Liver (tissue), 8 donors: ENCODE measurements at regions not wholly inside any gene's neighbourhood (a gene's known extent, or its start where the extent isn't known, plus 50 kb on each side); places are given as distances from the start of the nearest gene placed in this dataset.

ENCODE experiments used
- DNase-seq: peaks from one replicate; pipeline ENCODE4 v3.0.0-alpha.2; 2017; ENCODE audit warnings: low spot score
- H3K27ac ChIP-seq, 2 donors: one replicate each; pipeline ENCODE4 v1.7.0; 2013; ENCODE audit warnings: inconsistent platforms in 2 of 2, low read length in 2 of 2, control low read depth in 1 of 2, low read depth in 1 of 2, mild to moderate bottlenecking in 1 of 2
- H3K27me3 ChIP-seq, 4 donors: one replicate each; pipeline versions ENCODE4 v1.6.1 to v1.7.0; 2013; ENCODE audit warnings: low read length in 3 of 4, inconsistent platforms in 1 of 4, mild to moderate bottlenecking in 1 of 4, moderate library complexity in 1 of 4; ENCODE audit not compliant: control insufficient read depth in 4 of 4, insufficient read depth in 4 of 4
- H3K36me3 ChIP-seq, 4 donors: one replicate each; pipeline versions ENCODE4 v1.6.1 to v1.7.0; 2013; ENCODE audit warnings: low read length in 3 of 4, mild to moderate bottlenecking in 3 of 4, low read depth in 1 of 4, moderate library complexity in 1 of 4; ENCODE audit not compliant: control insufficient read depth in 4 of 4, insufficient read depth in 3 of 4
- H3K4me1 ChIP-seq, 4 donors: one replicate each; pipeline versions ENCODE4 v1.6.1 to v1.7.0; 2013; ENCODE audit warnings: low read length in 3 of 4, mild to moderate bottlenecking in 3 of 4, moderate library complexity in 1 of 4; ENCODE audit not compliant: control insufficient read depth in 4 of 4, insufficient read depth in 4 of 4
- H3K4me3 ChIP-seq, 3 donors: one replicate each; pipeline versions ENCODE4 v1.6.1 to v1.7.0; 2013; ENCODE audit warnings: low read length in 3 of 3, control low read depth in 1 of 3, low read depth in 1 of 3, mild to moderate bottlenecking in 1 of 3
- H3K9ac ChIP-seq, 2 donors: one replicate each; pipeline ENCODE4 v1.7.0; 2013; ENCODE audit warnings: low read length in 2 of 2, mild to moderate bottlenecking in 2 of 2, moderate library complexity in 2 of 2, control low read depth in 1 of 2, low read depth in 1 of 2
- H3K9me3 ChIP-seq, 4 donors: one replicate each; pipeline versions ENCODE4 v1.6.1 to v1.7.0; 2013; ENCODE audit warnings: low read length in 3 of 4; ENCODE audit not compliant: control insufficient read depth in 4 of 4
- EGR1 ChIP-seq, 2 donors: IDR thresholded peaks; 2 replicates each; pipeline ENCODE4 v1.6.1; 2016 to 2018; ENCODE audit warnings: antibody characterized with exemption in 2 of 2, low read depth in 2 of 2
- FOXA1 ChIP-seq: IDR thresholded peaks from 2 replicates; pipeline ENCODE4 v1.6.1; 2016; ENCODE audit warnings: antibody characterized with exemption
- FOXA2 ChIP-seq: IDR thresholded peaks from 2 replicates; pipeline ENCODE4 v1.6.1; 2016; ENCODE audit warnings: antibody characterized with exemption
- GABPA ChIP-seq, 2 donors: IDR thresholded peaks in 1 of 2; conservative IDR thresholded peaks in 1 of 2; 2 replicates each; pipeline ENCODE4 v1.6.1; 2016; ENCODE audit warnings: antibody characterized with exemption in 2 of 2, mild to moderate bottlenecking in 1 of 2, moderate library complexity in 1 of 2
- HNF4A ChIP-seq, 2 donors: conservative IDR thresholded peaks; 2 replicates each; pipeline ENCODE4 v1.6.1; 2016; ENCODE audit warnings: antibody characterized with exemption in 2 of 2, mild to moderate bottlenecking in 2 of 2
- HNF4G ChIP-seq: IDR thresholded peaks from 2 replicates; pipeline ENCODE4 v1.6.1; 2016; ENCODE audit warnings: antibody characterized with exemption
- NR2F2 ChIP-seq: IDR thresholded peaks from 2 replicates; pipeline ENCODE4 v1.6.1; 2016; ENCODE audit warnings: antibody characterized with exemption
- RAD21 ChIP-seq, 2 donors: IDR thresholded peaks; 2 replicates each; pipeline ENCODE4 v1.6.1; 2016; ENCODE audit warnings: antibody characterized with exemption in 2 of 2, mild to moderate bottlenecking in 2 of 2
- RXRA ChIP-seq, 2 donors: IDR thresholded peaks; 2 replicates each; pipeline ENCODE4 v1.6.1; 2017 to 2018; ENCODE audit warnings: antibody characterized with exemption in 2 of 2, mild to moderate bottlenecking in 1 of 2
- SP1 ChIP-seq: IDR thresholded peaks from 2 replicates; pipeline ENCODE4 v1.6.1; 2018; ENCODE audit warnings: antibody characterized with exemption, mild to moderate bottlenecking
- TAF1 ChIP-seq: conservative IDR thresholded peaks from 2 replicates; pipeline ENCODE4 v1.6.1; 2016; ENCODE audit warnings: antibody characterized with exemption, mild to moderate bottlenecking
- YY1 ChIP-seq: IDR thresholded peaks from 2 replicates; pipeline ENCODE4 v1.6.1; 2016; ENCODE audit warnings: antibody characterized with exemption, mild to moderate bottlenecking
- WGBS: extraction: QIAGEN DNeasy Blood & Tissue Kit; methylation state at CpG from one replicate; pipeline ENCODE4 v1.1.7; 2013; 5-methylcytosine and 5-hydroxymethylcytosine counted together
- TF ChIP-seq, protein P1 (sequence below): IDR thresholded peaks from 2 replicates; pipeline ENCODE4 v1.6.1; 2016; ENCODE audit warnings: antibody characterized with exemption, mild to moderate bottlenecking
- TF ChIP-seq, protein P2 (sequence below): IDR thresholded peaks from 2 replicates; pipeline ENCODE4 v1.6.1; 2016; ENCODE audit warnings: antibody characterized with exemption
- TF ChIP-seq, protein P3 (sequence below): fragments of 150-350 bp; IDR thresholded peaks from 2 replicates; pipeline ENCODE4 v1.5.1; 2017; ENCODE audit warnings: improper control_type of control experiment, low read depth, low read length; ENCODE audit not compliant: missing input control
- TF ChIP-seq, protein P4 (sequence below): IDR thresholded peaks from 2 replicates; pipeline ENCODE4 v1.6.1; 2016; ENCODE audit warnings: antibody characterized with exemption
- donor health status: healthy.
- donor health status: healthy.
- donor health status: healthy.
- donor health status: healthy.
- donor health status: healthy.

DNA sequence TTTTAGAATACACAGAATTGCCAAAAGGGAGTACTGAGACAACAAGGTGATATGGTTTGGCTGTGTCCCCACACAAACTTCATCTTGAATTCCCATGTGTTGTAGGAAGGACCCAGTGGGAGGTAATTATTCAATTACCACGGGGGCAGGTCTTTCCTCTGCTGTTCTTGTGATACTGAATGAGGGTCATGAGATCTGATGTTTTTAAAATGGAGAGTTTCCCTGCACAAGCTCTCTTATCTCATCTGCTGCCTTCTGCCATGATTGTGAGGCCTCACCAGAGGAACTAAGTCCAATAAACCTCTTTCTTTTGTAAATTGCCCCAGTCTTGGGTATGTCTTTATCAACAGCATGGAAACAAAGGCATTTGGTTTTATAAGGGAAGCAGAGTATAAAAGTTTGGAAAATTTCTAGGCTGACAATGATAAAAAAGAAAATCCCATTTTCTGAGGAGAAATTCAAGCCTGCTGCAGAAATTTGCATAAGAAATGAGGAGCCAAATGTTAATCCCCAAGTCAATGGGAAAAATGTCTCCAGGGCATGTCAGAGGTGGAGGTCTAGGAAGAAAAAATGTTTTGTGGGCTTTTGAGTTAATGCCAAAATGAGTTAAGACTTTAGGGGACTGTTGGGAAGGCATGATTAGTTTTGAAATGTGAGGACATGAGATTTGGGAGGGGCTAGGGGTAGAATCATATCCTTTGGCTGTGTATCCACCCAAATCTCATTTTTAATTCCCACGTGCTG is 130.5 kb upstream of the THRB start (continued):
- TF ChIP-seq, protein P1, sequence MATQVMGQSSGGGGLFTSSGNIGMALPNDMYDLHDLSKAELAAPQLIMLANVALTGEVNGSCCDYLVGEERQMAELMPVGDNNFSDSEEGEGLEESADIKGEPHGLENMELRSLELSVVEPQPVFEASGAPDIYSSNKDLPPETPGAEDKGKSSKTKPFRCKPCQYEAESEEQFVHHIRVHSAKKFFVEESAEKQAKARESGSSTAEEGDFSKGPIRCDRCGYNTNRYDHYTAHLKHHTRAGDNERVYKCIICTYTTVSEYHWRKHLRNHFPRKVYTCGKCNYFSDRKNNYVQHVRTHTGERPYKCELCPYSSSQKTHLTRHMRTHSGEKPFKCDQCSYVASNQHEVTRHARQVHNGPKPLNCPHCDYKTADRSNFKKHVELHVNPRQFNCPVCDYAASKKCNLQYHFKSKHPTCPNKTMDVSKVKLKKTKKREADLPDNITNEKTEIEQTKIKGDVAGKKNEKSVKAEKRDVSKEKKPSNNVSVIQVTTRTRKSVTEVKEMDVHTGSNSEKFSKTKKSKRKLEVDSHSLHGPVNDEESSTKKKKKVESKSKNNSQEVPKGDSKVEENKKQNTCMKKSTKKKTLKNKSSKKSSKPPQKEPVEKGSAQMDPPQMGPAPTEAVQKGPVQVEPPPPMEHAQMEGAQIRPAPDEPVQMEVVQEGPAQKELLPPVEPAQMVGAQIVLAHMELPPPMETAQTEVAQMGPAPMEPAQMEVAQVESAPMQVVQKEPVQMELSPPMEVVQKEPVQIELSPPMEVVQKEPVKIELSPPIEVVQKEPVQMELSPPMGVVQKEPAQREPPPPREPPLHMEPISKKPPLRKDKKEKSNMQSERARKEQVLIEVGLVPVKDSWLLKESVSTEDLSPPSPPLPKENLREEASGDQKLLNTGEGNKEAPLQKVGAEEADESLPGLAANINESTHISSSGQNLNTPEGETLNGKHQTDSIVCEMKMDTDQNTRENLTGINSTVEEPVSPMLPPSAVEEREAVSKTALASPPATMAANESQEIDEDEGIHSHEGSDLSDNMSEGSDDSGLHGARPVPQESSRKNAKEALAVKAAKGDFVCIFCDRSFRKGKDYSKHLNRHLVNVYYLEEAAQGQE = no peak
- TF ChIP-seq FOXA2 (no peak), RXRA (IDR thresholded peaks at IDR 0.05) (no peak), NR2F2 (no peak), GABPA (IDR thresholded peaks at IDR 0.05 in 1 of 2, conservative IDR thresholded peaks at IDR 0.05 in 1 of 2) (no peak)
- TF ChIP-seq, protein P2, sequence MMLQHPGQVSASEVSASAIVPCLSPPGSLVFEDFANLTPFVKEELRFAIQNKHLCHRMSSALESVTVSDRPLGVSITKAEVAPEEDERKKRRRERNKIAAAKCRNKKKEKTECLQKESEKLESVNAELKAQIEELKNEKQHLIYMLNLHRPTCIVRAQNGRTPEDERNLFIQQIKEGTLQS = no peak

DNA sequence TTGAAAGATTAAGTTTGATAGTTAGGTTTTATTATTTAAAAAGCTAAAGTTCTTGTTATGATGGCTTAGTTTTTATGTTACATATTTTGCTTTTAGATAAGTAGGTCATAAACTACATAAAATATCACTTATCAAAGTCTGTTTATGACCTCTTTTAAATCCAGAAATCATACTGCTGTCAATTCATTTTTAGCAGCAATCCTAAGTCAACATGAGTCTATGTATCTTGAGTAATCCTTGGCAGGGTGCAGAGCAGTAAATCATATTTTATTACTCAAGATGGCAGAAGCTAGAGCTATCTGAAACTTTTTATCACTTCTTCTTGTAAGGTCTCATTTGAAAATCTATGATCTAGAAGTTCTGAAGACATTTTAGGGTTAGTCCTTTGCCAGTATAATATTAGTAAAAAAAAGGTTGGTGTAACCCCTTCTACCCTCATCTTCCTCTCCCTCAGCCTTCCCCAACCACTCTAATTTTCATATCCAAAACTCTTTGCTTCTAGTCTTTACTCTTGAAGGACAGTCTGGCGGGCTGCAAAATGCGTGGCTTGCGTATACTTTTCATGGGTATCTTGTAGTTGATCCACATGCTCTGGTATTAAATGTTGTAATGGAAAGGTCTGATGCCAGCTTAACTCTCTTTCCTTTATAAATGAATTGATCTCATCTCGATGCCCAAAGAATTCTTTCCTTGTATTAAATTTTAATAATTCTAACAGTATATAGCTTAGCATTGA is 134.0 kb upstream of the THRB start:
- Histone ChIP-seq H3K27ac (no peak overlapping the region), H3K9me3 (no peaks in the 10 kb centered on the region), H3K9ac (no peak overlapping the region), H3K36me3 (no peaks in the 10 kb centered on the region), H3K4me3 (no peak overlapping the region), H3K27me3 (no peaks in the 10 kb centered on the region), H3K4me1 (no peaks in the 10 kb centered on the region)
- no peak for DNase-seq
- 96% methylated on average over 4 of the region's 4 CpGs for WGBS
- TF ChIP-seq FOXA1 (no peak), HNF4G (no peak), FOXA2 (no peak)
- TF ChIP-seq, protein P3, sequence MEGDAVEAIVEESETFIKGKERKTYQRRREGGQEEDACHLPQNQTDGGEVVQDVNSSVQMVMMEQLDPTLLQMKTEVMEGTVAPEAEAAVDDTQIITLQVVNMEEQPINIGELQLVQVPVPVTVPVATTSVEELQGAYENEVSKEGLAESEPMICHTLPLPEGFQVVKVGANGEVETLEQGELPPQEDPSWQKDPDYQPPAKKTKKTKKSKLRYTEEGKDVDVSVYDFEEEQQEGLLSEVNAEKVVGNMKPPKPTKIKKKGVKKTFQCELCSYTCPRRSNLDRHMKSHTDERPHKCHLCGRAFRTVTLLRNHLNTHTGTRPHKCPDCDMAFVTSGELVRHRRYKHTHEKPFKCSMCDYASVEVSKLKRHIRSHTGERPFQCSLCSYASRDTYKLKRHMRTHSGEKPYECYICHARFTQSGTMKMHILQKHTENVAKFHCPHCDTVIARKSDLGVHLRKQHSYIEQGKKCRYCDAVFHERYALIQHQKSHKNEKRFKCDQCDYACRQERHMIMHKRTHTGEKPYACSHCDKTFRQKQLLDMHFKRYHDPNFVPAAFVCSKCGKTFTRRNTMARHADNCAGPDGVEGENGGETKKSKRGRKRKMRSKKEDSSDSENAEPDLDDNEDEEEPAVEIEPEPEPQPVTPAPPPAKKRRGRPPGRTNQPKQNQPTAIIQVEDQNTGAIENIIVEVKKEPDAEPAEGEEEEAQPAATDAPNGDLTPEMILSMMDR = no peak

DNA sequence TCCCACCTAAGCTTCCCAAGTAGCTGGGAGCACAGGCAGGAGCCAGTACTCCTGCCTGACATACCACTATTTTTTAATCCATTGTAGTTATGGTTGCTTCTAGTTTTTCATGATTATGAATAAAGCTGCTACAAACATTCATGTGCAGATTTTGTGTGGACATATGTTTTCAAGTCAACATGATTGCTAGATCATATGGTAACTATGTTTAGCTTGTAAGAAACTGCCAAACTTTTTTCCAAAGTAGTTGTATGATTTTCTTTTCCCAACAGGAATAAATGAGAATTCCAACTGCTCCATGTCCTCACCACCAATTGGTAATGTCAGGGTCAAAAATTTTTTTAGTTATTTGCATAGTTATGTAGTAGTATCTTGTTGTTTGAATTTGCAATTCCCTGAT is 136.8 kb upstream of the THRB start:
- Histone ChIP-seq H3K36me3 (no peaks in the 10 kb centered on the region), H3K4me3 (no peak overlapping the region), H3K27ac (no peak overlapping the region), H3K27me3 (no peaks in the 10 kb centered on the region), H3K9ac (no peak overlapping the region), H3K4me1 (no peaks in the 10 kb centered on the region), H3K9me3 (no peaks in the 10 kb centered on the region)
- no peak for DNase-seq
- TF ChIP-seq SP1 = no peak
- no peak for TF ChIP-seq EGR1 (IDR thresholded peaks at IDR 0.05; ENCODE audit: low read depth in 2 of 2)
- TF ChIP-seq RXRA (IDR thresholded peaks at IDR 0.05) = no peak
- no peak for TF ChIP-seq GABPA (IDR thresholded peaks at IDR 0.05 in 1 of 2, conservative IDR thresholded peaks at IDR 0.05 in 1 of 2)
- no peak for TF ChIP-seq YY1
- no peak for TF ChIP-seq FOXA1
- TF ChIP-seq, protein P1 = no peak
- no peak for TF ChIP-seq HNF4A (conservative IDR thresholded peaks at IDR 0.05)
- TF ChIP-seq TAF1 = no peak
- no peak for TF ChIP-seq RAD21 (IDR thresholded peaks at IDR 0.05)
- TF ChIP-seq FOXA2 = no peak
- TF ChIP-seq, protein P4, sequence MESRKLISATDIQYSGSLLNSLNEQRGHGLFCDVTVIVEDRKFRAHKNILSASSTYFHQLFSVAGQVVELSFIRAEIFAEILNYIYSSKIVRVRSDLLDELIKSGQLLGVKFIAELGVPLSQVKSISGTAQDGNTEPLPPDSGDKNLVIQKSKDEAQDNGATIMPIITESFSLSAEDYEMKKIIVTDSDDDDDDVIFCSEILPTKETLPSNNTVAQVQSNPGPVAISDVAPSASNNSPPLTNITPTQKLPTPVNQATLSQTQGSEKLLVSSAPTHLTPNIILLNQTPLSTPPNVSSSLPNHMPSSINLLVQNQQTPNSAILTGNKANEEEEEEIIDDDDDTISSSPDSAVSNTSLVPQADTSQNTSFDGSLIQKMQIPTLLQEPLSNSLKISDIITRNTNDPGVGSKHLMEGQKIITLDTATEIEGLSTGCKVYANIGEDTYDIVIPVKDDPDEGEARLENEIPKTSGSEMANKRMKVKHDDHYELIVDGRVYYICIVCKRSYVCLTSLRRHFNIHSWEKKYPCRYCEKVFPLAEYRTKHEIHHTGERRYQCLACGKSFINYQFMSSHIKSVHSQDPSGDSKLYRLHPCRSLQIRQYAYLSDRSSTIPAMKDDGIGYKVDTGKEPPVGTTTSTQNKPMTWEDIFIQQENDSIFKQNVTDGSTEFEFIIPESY = no peak
